GM10266 (cell line): ENCODE measurements at regions not wholly inside any gene's neighbourhood (a gene's known extent, or its start where the extent isn't known, plus 50 kb on each side); places are given as distances from the start of the nearest gene placed in this dataset.

ENCODE experiments used
- DNase-seq: peaks from one replicate; pipeline ENCODE4 v3.0.0; 2012; ENCODE audit errors: extremely low spot score
- CTCF ChIP-seq: IDR thresholded peaks from 2 replicates; pipeline ENCODE4 v1.5.1; 2012; ENCODE audit warnings: mild to moderate bottlenecking, low read depth; ENCODE audit not compliant: control insufficient read depth, insufficient read depth; ENCODE audit errors: missing control alignments

- DNase-seq, result no peak
- no peak for TF ChIP-seq CTCF
These were observed 180.7 kb downstream of the BTBD3 start for GRCh38 chr20:12098421-12098820.

GRCh38 chr20:12108846-12109245, 191.2 kb downstream of the BTBD3 start:
- no peak for TF ChIP-seq CTCF
- no peak for DNase-seq

GRCh38 chr20:12110274-12110673, 192.6 kb downstream of the BTBD3 start:
- TF ChIP-seq CTCF, result no peak
- DNase-seq, result no peak

GRCh38 chr20:12110711-12111110, 193.0 kb downstream of the BTBD3 start:
- no peak for DNase-seq
- TF ChIP-seq CTCF, result no peak

- DNase-seq, result no peak
- TF ChIP-seq CTCF, result no peak
These were observed 193.9 kb downstream of the BTBD3 start for GRCh38 chr20:12111431-12112088.

GRCh38 chr20:12112089-12112474, 194.4 kb downstream of the BTBD3 start:
- DNase-seq, result no peak
- TF ChIP-seq CTCF, result no peak

- DNase-seq, result no peak
- TF ChIP-seq CTCF, result no peak
These were observed 195.0 kb downstream of the BTBD3 start for GRCh38 chr20:12112665-12113064.
